C4-2B (cell line): ENCODE measurements at regions not wholly inside any gene's neighbourhood (a gene's known extent, or its start where the extent isn't known, plus 50 kb on each side); places are given as distances from the start of the nearest gene placed in this dataset.

Experiments used
- CTCF ChIP-seq: fragments of 450-650 bp; conservative IDR thresholded peaks from 2 replicates; pipeline ENCODE4 v1.5.1; 2017; ENCODE audit warnings: mild to moderate bottlenecking
- ZFX ChIP-seq: fragments of 450-650 bp; IDR thresholded peaks from 2 replicates; pipeline ENCODE4 v1.6.1; 2017

DNA sequence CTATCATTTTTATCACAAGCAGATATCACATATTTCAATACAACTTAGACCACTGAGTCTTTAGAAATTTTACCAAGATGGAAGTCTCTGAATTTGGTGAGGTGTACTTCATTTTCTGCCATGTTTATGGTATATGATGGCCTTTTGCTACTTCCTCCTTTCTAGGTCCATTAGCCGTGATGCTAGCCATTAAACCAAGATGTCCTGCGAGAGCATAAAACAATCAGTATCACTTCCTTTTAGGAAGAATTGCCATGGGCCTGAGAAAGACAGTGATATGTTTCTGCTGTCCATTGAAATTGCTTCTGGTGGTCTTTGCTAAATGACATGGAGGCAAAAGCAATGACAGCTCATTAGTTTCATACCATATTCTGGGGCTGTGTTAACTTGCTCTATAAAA lies 1851.7 kb upstream of the IGFBP7 start:
- no peak for TF ChIP-seq CTCF
- no peak for TF ChIP-seq ZFX
